Naive B cell (primary cell): ENCODE measurements at regions not wholly inside any gene's neighbourhood (a gene's known extent, or its start where the extent isn't known, plus 50 kb on each side); places are given as distances from the start of the nearest gene placed in this dataset.
A peak's percentile ranks its signal among the peaks of the same experiment; 100 is the strongest.

Experiments used
- ATAC-seq, 2 donors: fragments of 150-1000 bp; cut with Tn5 transposase; 2 replicates each; pipeline ENCODE4 v1.10.0; 2021; ENCODE audit warnings: low read depth in 2 of 2, mild to moderate bottlenecking in 2 of 2, moderate library complexity in 2 of 2
- DNase-seq: peaks from one replicate; pipeline ENCODE4 v3.0.0; 2022
- H3K27ac Mint-ChIP-seq, 6 donors: one replicate each; pipeline ENCODE4 v1.8.0; 2020 to 2022; ENCODE audit warnings: mild to moderate bottlenecking in 6 of 6, mixed read lengths in 6 of 6, moderate library complexity in 5 of 6, inconsistent platforms in 2 of 6
- H3K27me3 Mint-ChIP-seq, 3 donors: one replicate each; pipeline ENCODE4 v1.8.0; 2021 to 2022; ENCODE audit warnings: mixed read lengths in 3 of 3, mild to moderate bottlenecking in 1 of 3
- H3K36me3 Mint-ChIP-seq, 2 donors: one replicate each; pipeline ENCODE4 v1.8.0; 2020 to 2022; ENCODE audit warnings: mixed read lengths in 2 of 2, inconsistent platforms in 1 of 2, mild to moderate bottlenecking in 1 of 2
- H3K4me1 Mint-ChIP-seq, 3 donors: one replicate each; pipeline ENCODE4 v1.8.0; 2020 to 2022; ENCODE audit warnings: mixed read lengths in 3 of 3, inconsistent platforms in 1 of 3, mild to moderate bottlenecking in 1 of 3, moderate library complexity in 1 of 3
- H3K4me3 Mint-ChIP-seq, 8 donors: one replicate each; pipeline ENCODE4 v1.8.0; 2020 to 2022; ENCODE audit warnings: mild to moderate bottlenecking in 8 of 8, mixed read lengths in 8 of 8, moderate library complexity in 8 of 8, inconsistent platforms in 2 of 8
- H3K9me3 Mint-ChIP-seq, 7 donors: one replicate each; pipeline ENCODE4 v1.8.0; 2020 to 2022; ENCODE audit warnings: mixed read lengths in 7 of 7, mild to moderate bottlenecking in 5 of 7, inconsistent platforms in 2 of 7, moderate library complexity in 1 of 7

- H3K9me3 Mint-ChIP-seq: no peaks in the 10 kb centered on the region
- peaks cover 5 to 10% (median 7%) of the 10 kb centered on the region in 3 donors for H3K4me1 Mint-ChIP-seq
- H3K4me3 Mint-ChIP-seq: no peak overlapping the region
- H3K27ac Mint-ChIP-seq: peak overlapping the region in 1 of 6 donors; percentile 58
- ATAC-seq (no peak), DNase-seq (no peak)
- peaks cover 4 to 8% of the 10 kb centered on the region in 2 donors for H3K36me3 Mint-ChIP-seq
- no peaks in the 10 kb centered on the region for H3K27me3 Mint-ChIP-seq
Measured at GRCh38 chr14:100392356-100392755, 69.2 kb downstream of the SLC25A47 start.

- H3K4me3 Mint-ChIP-seq: no peak overlapping the region
- no peaks in the 10 kb centered on the region for H3K9me3 Mint-ChIP-seq
- H3K27ac Mint-ChIP-seq: no peak overlapping the region
- H3K27me3 Mint-ChIP-seq: no peaks in the 10 kb centered on the region
- DNase-seq (no peak), ATAC-seq (no peak)
- peaks cover 8% of the 10 kb centered on the region in 2 donors for H3K36me3 Mint-ChIP-seq
- peaks cover 0 to 10% (median 2%) of the 10 kb centered on the region in 3 donors for H3K4me1 Mint-ChIP-seq
Measured at GRCh38 chr14:100393362-100393761, 70.2 kb downstream of the SLC25A47 start.

GRCh38 chr14:100393906-100394732, 71.0 kb downstream of the SLC25A47 start:
- H3K4me1 Mint-ChIP-seq: peaks cover 1 to 10% (median 2%) of the 10 kb centered on the region in 3 donors
- H3K9me3 Mint-ChIP-seq: no peaks in the 10 kb centered on the region
- H3K4me3 Mint-ChIP-seq: no peak overlapping the region
- DNase-seq: no peak
- peak overlapping the region in 1 of 6 donors; percentile 7 for H3K27ac Mint-ChIP-seq
- ATAC-seq: no peak
- H3K27me3 Mint-ChIP-seq: no peaks in the 10 kb centered on the region
- H3K36me3 Mint-ChIP-seq: peaks cover 8% of the 10 kb centered on the region in 2 donors

- no peaks in the 10 kb centered on the region for H3K27me3 Mint-ChIP-seq
- H3K27ac Mint-ChIP-seq: no peak overlapping the region
- H3K4me1 Mint-ChIP-seq: peaks cover 2 to 10% (median 5%) of the 10 kb centered on the region in 3 donors
- H3K9me3 Mint-ChIP-seq: no peaks in the 10 kb centered on the region
- ATAC-seq: no peak
- H3K4me3 Mint-ChIP-seq: no peak overlapping the region
- DNase-seq: no peak
- H3K36me3 Mint-ChIP-seq: peaks cover 8% of the 10 kb centered on the region in 2 donors
Measured at GRCh38 chr14:100394886-100395672, 71.9 kb downstream of the SLC25A47 start.

GRCh38 chr14:100396266-100396795, 73.2 kb downstream of the SLC25A47 start:
- DNase-seq: no peak
- peaks cover 2 to 6% (median 5%) of the 10 kb centered on the region in 3 donors for H3K4me1 Mint-ChIP-seq
- H3K27me3 Mint-ChIP-seq: no peaks in the 10 kb centered on the region
- H3K4me3 Mint-ChIP-seq: no peak overlapping the region
- peaks cover 0 to 8% of the 10 kb centered on the region in 2 donors for H3K36me3 Mint-ChIP-seq
- ATAC-seq: no peak
- H3K27ac Mint-ChIP-seq: peak overlapping the region in 1 of 6 donors; percentile 54
- H3K9me3 Mint-ChIP-seq: no peaks in the 10 kb centered on the region

- Mint-ChIP-seq H3K4me3 (no peak overlapping the region), H3K27me3 (no peaks in the 10 kb centered on the region), H3K36me3 (peaks cover 0 to 8% of the 10 kb centered on the region in 2 donors), H3K27ac (no peak overlapping the region), H3K9me3 (no peaks in the 10 kb centered on the region), H3K4me1 (peaks cover 5 to 6% (median 5%) of the 10 kb centered on the region in 3 donors)
- DNase-seq: no peak
- ATAC-seq: no peak
Measured at GRCh38 chr14:100397005-100397404, 73.9 kb downstream of the SLC25A47 start.

GRCh38 chr14:100398044-100398443, 74.9 kb downstream of the SLC25A47 start:
- Mint-ChIP-seq H3K9me3 (no peaks in the 10 kb centered on the region), H3K4me1 (peaks cover 5 to 6% (median 5%) of the 10 kb centered on the region in 3 donors), H3K27ac (no peak overlapping the region), H3K4me3 (no peak overlapping the region), H3K36me3 (peaks cover 0 to 8% of the 10 kb centered on the region in 2 donors), H3K27me3 (no peaks in the 10 kb centered on the region)
- ATAC-seq: no peak
- no peak for DNase-seq

- ATAC-seq (no peak), DNase-seq (no peak)
- Mint-ChIP-seq H3K4me1 (peaks cover 3 to 6% (median 5%) of the 10 kb centered on the region in 3 donors), H3K4me3 (peak overlapping the region in 1 of 8 donors; percentile 22), H3K27ac (peak overlapping the region in 1 of 6 donors; percentile 88), H3K9me3 (no peaks in the 10 kb centered on the region), H3K27me3 (no peaks in the 10 kb centered on the region), H3K36me3 (peaks cover 0 to 8% of the 10 kb centered on the region in 2 donors)
Measured at GRCh38 chr14:100399052-100399849, 76.1 kb downstream of the SLC25A47 start.

- H3K27me3 Mint-ChIP-seq: no peaks in the 10 kb centered on the region
- peaks cover 0 to 10% (median 7%) of the 10 kb centered on the region in 3 donors for H3K4me1 Mint-ChIP-seq
- H3K27ac Mint-ChIP-seq: no peak overlapping the region
- ATAC-seq (no peak), DNase-seq (no peak)
- no peak overlapping the region for H3K4me3 Mint-ChIP-seq
- peaks cover 0 to 8% of the 10 kb centered on the region in 2 donors for H3K36me3 Mint-ChIP-seq
- no peaks in the 10 kb centered on the region for H3K9me3 Mint-ChIP-seq
Measured at GRCh38 chr14:100400115-100400514, 77.0 kb downstream of the SLC25A47 start.

GRCh38 chr14:100401031-100401692, 78.0 kb downstream of the SLC25A47 start:
- H3K9me3 Mint-ChIP-seq: no peaks in the 10 kb centered on the region
- H3K27ac Mint-ChIP-seq: peak overlapping the region in 1 of 6 donors; percentile 69
- ATAC-seq: no peak

GRCh38 chr14:100401792-100402191, 78.7 kb downstream of the SLC25A47 start:
- peak overlapping the region in 1 of 6 donors; percentile 69 for H3K27ac Mint-ChIP-seq

More at GRCh38 chr14:100401031-100401692, 78.0 kb downstream of the SLC25A47 start:
- Mint-ChIP-seq H3K27me3 (no peaks in the 10 kb centered on the region), H3K36me3 (peaks cover 0 to 8% of the 10 kb centered on the region in 2 donors), H3K4me3 (no peak overlapping the region), H3K4me1 (peaks cover 8 to 15% (median 15%) of the 10 kb centered on the region in 3 donors)
- no peak for DNase-seq

GRCh38 chr14:100402631-100403030, 79.5 kb downstream of the SLC25A47 start:
- H3K36me3 Mint-ChIP-seq: peaks cover 0 to under 1% of the 10 kb centered on the region in 2 donors
- DNase-seq: no peak
- H3K27ac Mint-ChIP-seq: no peak overlapping the region
- H3K9me3 Mint-ChIP-seq: no peaks in the 10 kb centered on the region
- H3K27me3 Mint-ChIP-seq: no peaks in the 10 kb centered on the region
- H3K4me1 Mint-ChIP-seq: peaks cover 20 to 28% (median 22%) of the 10 kb centered on the region in 3 donors
- no peak overlapping the region for H3K4me3 Mint-ChIP-seq
- ATAC-seq: no peak

More at GRCh38 chr14:100401792-100402191, 78.7 kb downstream of the SLC25A47 start:
- Mint-ChIP-seq H3K4me1 (peaks cover 14 to 22% (median 21%) of the 10 kb centered on the region in 3 donors), H3K9me3 (no peaks in the 10 kb centered on the region), H3K27me3 (no peaks in the 10 kb centered on the region), H3K4me3 (no peak overlapping the region), H3K36me3 (peaks cover 0 to 8% of the 10 kb centered on the region in 2 donors)
- ATAC-seq (no peak), DNase-seq (no peak)
